HG03571 (cell line): ENCODE measurements at regions not wholly inside any gene's neighbourhood (a gene's known extent, or its start where the extent isn't known, plus 50 kb on each side); places are given as distances from the start of the nearest gene placed in this dataset.
"Not testable (repeated sequence)": the region's sequence is repeated elsewhere in the genome, so short reads cannot be mapped to it uniquely, and the experiment has no call there.

Experiments used
- ATAC-seq: cut with Tn5 transposase; IDR thresholded peaks from one replicate; pipeline ENCODE4 v1.9.1; 2021; ENCODE audit not compliant: unreplicated experiment

- ATAC-seq, result no peak
Observed at GRCh38 chr17:77794846-77795245, 163.7 kb upstream of the TNRC6C start.

- ATAC-seq, result no peak
Observed at GRCh38 chr17:77795685-77796084, 162.8 kb upstream of the TNRC6C start.

- no peak for ATAC-seq
Observed at GRCh38 chr17:77796176-77796860, 162.2 kb upstream of the TNRC6C start.

GRCh38 chr17:77798031-77798430, 160.5 kb upstream of the TNRC6C start:
- no peak for ATAC-seq

- ATAC-seq, result no peak
Observed at GRCh38 chr17:77798481-77798880, 160.0 kb upstream of the TNRC6C start.

GRCh38 chr17:77800816-77801215, 157.7 kb upstream of the TNRC6C start:
- no peak for ATAC-seq

GRCh38 chr17:77801545-77802332, 156.8 kb upstream of the TNRC6C start:
- no peak for ATAC-seq

- no peak for ATAC-seq
Observed at GRCh38 chr17:77802333-77802615, 156.2 kb upstream of the TNRC6C start.

GRCh38 chr17:77802811-77803220, 155.7 kb upstream of the TNRC6C start:
- ATAC-seq, result no peak

- no peak for ATAC-seq
Observed at GRCh38 chr17:77803726-77804125, 154.8 kb upstream of the TNRC6C start.

GRCh38 chr17:77804796-77805426, 153.6 kb upstream of the TNRC6C start:
- no peak for ATAC-seq

GRCh38 chr17:77805970-77806369, 152.5 kb upstream of the TNRC6C start:
- ATAC-seq, result not testable (repeated sequence)

GRCh38 chr17:77807051-77807745, 151.3 kb upstream of the TNRC6C start:
- no peak for ATAC-seq

GRCh38 chr17:77807746-77808441, 150.6 kb upstream of the TNRC6C start:
- no peak for ATAC-seq

- ATAC-seq, result no peak
Observed at GRCh38 chr17:77808686-77809425, 149.6 kb upstream of the TNRC6C start.

GRCh38 chr17:77809814-77810213, 148.7 kb upstream of the TNRC6C start:
- no peak for ATAC-seq

GRCh38 chr17:77810536-77810935, 148.0 kb upstream of the TNRC6C start:
- no peak for ATAC-seq

- ATAC-seq, result no peak
Observed at GRCh38 chr17:77811521-77811920, 147.0 kb upstream of the TNRC6C start.

GRCh38 chr17:77814091-77814772, 144.3 kb upstream of the TNRC6C start:
- ATAC-seq, result no peak
